Smooth muscle cell (in vitro differentiated cells): ENCODE measurements at regions not wholly inside any gene's neighbourhood (a gene's known extent, or its start where the extent isn't known, plus 50 kb on each side); places are given as distances from the start of the nearest gene placed in this dataset.
"Not testable (repeated sequence)": the region's sequence is repeated elsewhere in the genome, so short reads cannot be mapped to it uniquely, and the experiment has no call there.

ENCODE experiments used
- DNase-seq: peaks from one replicate; lab custom pipeline; 2025; ENCODE audit not compliant: unreplicated experiment; lab: John Stamatoyannopoulos, UW
- H2AFZ ChIP-seq: fragments of 200-600 bp; sonication (generic); 2 replicates; pipeline ENCODE4 v1.6.0; 2016; ENCODE audit warnings: antibody characterized with exemption, low read depth, mild to moderate bottlenecking
- H3F3A ChIP-seq: fragments of 200-600 bp; sonication (generic); 2 replicates; pipeline ENCODE4 v1.6.0; 2017; ENCODE audit warnings: antibody characterized with exemption, low read depth
- H3K27ac ChIP-seq: fragments of 200-600 bp; sonication (generic); 2 replicates; pipeline ENCODE4 v1.5.1; 2016; ENCODE audit warnings: low read depth, mild to moderate bottlenecking
- H3K27me3 ChIP-seq: fragments of 200-600 bp; sonication (generic); 2 replicates; pipeline ENCODE4 v1.6.1; 2016; ENCODE audit warnings: low read depth, mild to moderate bottlenecking
- H3K36me3 ChIP-seq: fragments of 200-600 bp; sonication (generic); 2 replicates; pipeline ENCODE4 v1.5.1; 2016; ENCODE audit warnings: low read depth
- H3K4me1 ChIP-seq: fragments of 200-600 bp; sonication (generic); 2 replicates; pipeline ENCODE4 v1.5.1; 2016; ENCODE audit warnings: low read depth
- H3K4me2 ChIP-seq: fragments of 200-600 bp; sonication (generic); 2 replicates; pipeline ENCODE4 v1.6.0; 2016; ENCODE audit warnings: mild to moderate bottlenecking
- H3K4me3 ChIP-seq: fragments of 200-600 bp; sonication (generic); 2 replicates; pipeline ENCODE4 v1.5.1; 2016; ENCODE audit warnings: mild to moderate bottlenecking
- H3K79me2 ChIP-seq: fragments of 200-600 bp; sonication (generic); 2 replicates; pipeline ENCODE4 v1.6.0; 2016; ENCODE audit warnings: low read depth, mild to moderate bottlenecking
- H3K9ac ChIP-seq: fragments of 200-600 bp; sonication (generic); 2 replicates; pipeline ENCODE4 v1.6.0; 2016; ENCODE audit warnings: low read depth
- H3K9me3 ChIP-seq: fragments of 200-600 bp; sonication (generic); replicated peaks from 2 replicates; pipeline ENCODE4 v1.5.1; 2016; ENCODE audit warnings: low read depth
- H4K20me1 ChIP-seq: fragments of 200-600 bp; sonication (generic); 2 replicates; pipeline ENCODE4 v1.6.0; 2016; ENCODE audit warnings: low read depth
- CTCF ChIP-seq: fragments of 200-600 bp; sonication (generic); IDR thresholded peaks from 2 replicates; pipeline ENCODE4 v1.5.1; 2017; ENCODE audit warnings: borderline replicate concordance, mild to moderate bottlenecking, antibody characterized with exemption; ENCODE audit not compliant: insufficient read depth, poor library complexity, severe bottlenecking
- WGBS: methylation state at CpG from one replicate; pipeline ENCODE4 v1.1.7; 2016; ENCODE audit warnings: low lambda C conversion rate; 5-methylcytosine and 5-hydroxymethylcytosine counted together

GRCh38 chr5:128850049-128850448 lies 115.2 kb upstream of the SLC27A6 start:
- H3K9me3 ChIP-seq = no peaks in the 10 kb centered on the region
- no peak overlapping the region for H2AFZ ChIP-seq
- H3K9ac ChIP-seq = no peak overlapping the region
- no peaks in the 10 kb centered on the region for H3K4me1 ChIP-seq
- no peaks in the 10 kb centered on the region for H4K20me1 ChIP-seq
- H3K27ac ChIP-seq = no peak overlapping the region
- no peak for TF ChIP-seq CTCF
- H3F3A ChIP-seq = no peaks in the 10 kb centered on the region
- DNase-seq = no peak
- H3K27me3 ChIP-seq = peaks cover 6% of the 10 kb centered on the region
- no peaks in the 10 kb centered on the region for H3K36me3 ChIP-seq
- H3K79me2 ChIP-seq = no peaks in the 10 kb centered on the region
- H3K4me2 ChIP-seq = no peak overlapping the region
- H3K4me3 ChIP-seq = no peak overlapping the region

GRCh38 chr5:128854931-128855330 lies 110.4 kb upstream of the SLC27A6 start:
- Histone ChIP-seq H3K9ac (no peak overlapping the region), H3K4me2 (no peak overlapping the region), H3K36me3 (no peaks in the 10 kb centered on the region), H3K27me3 (peaks cover 9% of the 10 kb centered on the region), H3K27ac (no peak overlapping the region), H3K79me2 (no peaks in the 10 kb centered on the region), H2AFZ (no peak overlapping the region), H3F3A (no peaks in the 10 kb centered on the region), H3K4me1 (no peaks in the 10 kb centered on the region), H4K20me1 (no peaks in the 10 kb centered on the region), H3K9me3 (no peaks in the 10 kb centered on the region), H3K4me3 (no peak overlapping the region)
- 74% methylated on average over 1 of the region's 1 CpG for WGBS
- DNase-seq = no peak
- no peak for TF ChIP-seq CTCF

GRCh38 chr5:128857076-128857677 lies 108.1 kb upstream of the SLC27A6 start:
- no peak for TF ChIP-seq CTCF
- Histone ChIP-seq H3K79me2 (no peaks in the 10 kb centered on the region), H2AFZ (no peak overlapping the region), H4K20me1 (no peaks in the 10 kb centered on the region), H3K9ac (no peak overlapping the region), H3K27me3 (peaks cover 9% of the 10 kb centered on the region), H3F3A (no peaks in the 10 kb centered on the region), H3K9me3 (no peaks in the 10 kb centered on the region), H3K4me2 (no peak overlapping the region), H3K4me1 (no peaks in the 10 kb centered on the region), H3K4me3 (no peak overlapping the region), H3K36me3 (no peaks in the 10 kb centered on the region), H3K27ac (no peak overlapping the region)
- WGBS = 79% methylated on average over 3 of the region's 3 CpGs
- DNase-seq = no peak

- no peaks in the 10 kb centered on the region for H3F3A ChIP-seq
- TF ChIP-seq CTCF = no peak
- no peaks in the 10 kb centered on the region for H3K79me2 ChIP-seq
- H2AFZ ChIP-seq = no peak overlapping the region
- H4K20me1 ChIP-seq = no peaks in the 10 kb centered on the region
- peaks cover 9% of the 10 kb centered on the region for H3K27me3 ChIP-seq
- H3K27ac ChIP-seq = no peak overlapping the region
- H3K4me3 ChIP-seq = no peak overlapping the region
- WGBS = 100% methylated on average over 1 of the region's 1 CpG
- no peaks in the 10 kb centered on the region for H3K4me1 ChIP-seq
- H3K4me2 ChIP-seq = no peak overlapping the region
- H3K9me3 ChIP-seq = no peaks in the 10 kb centered on the region
- H3K9ac ChIP-seq = no peak overlapping the region
- no peak for DNase-seq
- no peaks in the 10 kb centered on the region for H3K36me3 ChIP-seq
These were observed 106.3 kb upstream of the SLC27A6 start for GRCh38 chr5:128858995-128859394.

- not testable (repeated sequence) for H2AFZ ChIP-seq, H3K4me3 ChIP-seq, H3K9me3 ChIP-seq, H3F3A ChIP-seq, H3K27me3 ChIP-seq, H3K27ac ChIP-seq, H3K4me1 ChIP-seq, H3K36me3 ChIP-seq, H3K4me2 ChIP-seq, H4K20me1 ChIP-seq, DNase-seq, H3K79me2 ChIP-seq, H3K9ac ChIP-seq
- WGBS = 94% methylated on average over 22 of the region's 22 CpGs
These were observed 104.1 kb upstream of the SLC27A6 start for GRCh38 chr5:128861155-128861554.
